ENCODE measurements at regions not wholly inside any gene's neighbourhood (a gene's known extent, or its start where the extent isn't known, plus 50 kb on each side); places are given as distances from the start of the nearest gene placed in this dataset.

DNA sequence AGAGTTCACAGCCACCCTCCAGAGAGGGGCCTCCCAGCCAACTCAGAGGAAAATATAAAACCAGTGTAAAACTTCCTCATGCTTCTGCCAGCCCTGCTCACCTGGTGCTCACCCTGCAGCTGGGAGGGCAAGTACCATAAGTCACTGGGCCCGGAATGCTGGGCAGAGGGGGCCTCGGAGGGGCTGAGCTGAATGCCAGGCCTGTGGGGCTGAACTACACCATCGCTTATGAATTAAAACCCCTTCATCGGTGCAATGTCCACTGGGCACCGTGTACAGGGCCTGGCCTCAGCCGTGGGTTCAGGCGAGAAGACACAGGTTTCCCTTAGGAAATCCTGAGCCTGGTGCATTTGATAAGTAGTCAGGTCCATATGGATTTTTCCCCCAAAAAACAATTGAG, 828.6 kb downstream of the TBC1D22A start:
- TF ChIP-seq EZH2 (IDR thresholded peaks at IDR 0.05; ENCODE audit: borderline replicate concordance, insufficient read depth, low read depth, low read length, poor library complexity, severe bottlenecking): no peak
- TF ChIP-seq, protein P1, sequence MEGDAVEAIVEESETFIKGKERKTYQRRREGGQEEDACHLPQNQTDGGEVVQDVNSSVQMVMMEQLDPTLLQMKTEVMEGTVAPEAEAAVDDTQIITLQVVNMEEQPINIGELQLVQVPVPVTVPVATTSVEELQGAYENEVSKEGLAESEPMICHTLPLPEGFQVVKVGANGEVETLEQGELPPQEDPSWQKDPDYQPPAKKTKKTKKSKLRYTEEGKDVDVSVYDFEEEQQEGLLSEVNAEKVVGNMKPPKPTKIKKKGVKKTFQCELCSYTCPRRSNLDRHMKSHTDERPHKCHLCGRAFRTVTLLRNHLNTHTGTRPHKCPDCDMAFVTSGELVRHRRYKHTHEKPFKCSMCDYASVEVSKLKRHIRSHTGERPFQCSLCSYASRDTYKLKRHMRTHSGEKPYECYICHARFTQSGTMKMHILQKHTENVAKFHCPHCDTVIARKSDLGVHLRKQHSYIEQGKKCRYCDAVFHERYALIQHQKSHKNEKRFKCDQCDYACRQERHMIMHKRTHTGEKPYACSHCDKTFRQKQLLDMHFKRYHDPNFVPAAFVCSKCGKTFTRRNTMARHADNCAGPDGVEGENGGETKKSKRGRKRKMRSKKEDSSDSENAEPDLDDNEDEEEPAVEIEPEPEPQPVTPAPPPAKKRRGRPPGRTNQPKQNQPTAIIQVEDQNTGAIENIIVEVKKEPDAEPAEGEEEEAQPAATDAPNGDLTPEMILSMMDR (IDR thresholded peaks at IDR 0.05): no peak
